ENCODE measurements at regions not wholly inside any gene's neighbourhood (a gene's known extent, or its start where the extent isn't known, plus 50 kb on each side); places are given as distances from the start of the nearest gene placed in this dataset.

GRCh38 chr3:87136066-87136596, 91.0 kb upstream of the CHMP2B start:
- ChIA-PET POLR2A (no interaction called here), CTCF (no interaction called here)
- no peaks in the 10 kb centered on the region for H3K9me3 ChIP-seq (ENCODE audit: control insufficient read depth, insufficient read depth, low read depth, low read length)
- H3K27ac ChIP-seq (ENCODE audit: extremely low read depth, low read depth, low read length): no peak overlapping the region
- H3K4me3 ChIP-seq (ENCODE audit: low read depth, low read length): no peak overlapping the region
- no peaks in the 10 kb centered on the region for H3K36me3 ChIP-seq (ENCODE audit: control insufficient read depth in 2 of 2, insufficient read depth in 1 of 2, low read length in 2 of 2)
- H3K4me1 ChIP-seq (ENCODE audit: control insufficient read depth, insufficient read depth, low read length): no peaks in the 10 kb centered on the region
- no peak for TF ChIP-seq ZNF623 (tag by site-specific recombination; IDR thresholded peaks at IDR 0.05)
- TF ChIP-seq GLI2 (tag by site-specific recombination; IDR thresholded peaks at IDR 0.05; ENCODE audit: borderline replicate concordance, low read depth): no peak
- no peak for TF ChIP-seq REST (tag by site-specific recombination; IDR thresholded peaks at IDR 0.05)
- TF ChIP-seq ZNF202 (tag by site-specific recombination; IDR thresholded peaks at IDR 0.05; ENCODE audit: borderline replicate concordance): no peak
- TF ChIP-seq SCRT2 (tag by site-specific recombination; IDR thresholded peaks at IDR 0.05): no peak
- TF ChIP-seq ZNF114 (tag by site-specific recombination; IDR thresholded peaks at IDR 0.05): no peak
- no peak for TF ChIP-seq ZNF621 (tag by site-specific recombination; IDR thresholded peaks at IDR 0.05)
- TF ChIP-seq TCF7L2 (IDR thresholded peaks at IDR 0.05; ENCODE audit: borderline replicate concordance, low read depth, low read length): no peak
- TF ChIP-seq PRDM10 (tag by site-specific recombination; IDR thresholded peaks at IDR 0.05): no peak
- no peak for TF ChIP-seq YY2 (tag by site-specific recombination; IDR thresholded peaks at IDR 0.05)
- no peak for TF ChIP-seq PRDM1 (tag by site-specific recombination; IDR thresholded peaks at IDR 0.05)
- no peak for TF ChIP-seq ZNF24 (tag by site-specific recombination; IDR thresholded peaks at IDR 0.05)
- no peak for TF ChIP-seq ZNF521 (tag by site-specific recombination; IDR thresholded peaks at IDR 0.05)
- no peak for TF ChIP-seq ZNF658 (tag by site-specific recombination; IDR thresholded peaks at IDR 0.05)
- TF ChIP-seq HOXC10 (CRISPR knock-in tag; IDR thresholded peaks at IDR 0.05): no peak
- TF ChIP-seq ZFHX2 (tag by site-specific recombination; conservative IDR thresholded peaks at IDR 0.05): no peak
- no peak for TF ChIP-seq TRIM28 (IDR thresholded peaks at IDR 0.05; ENCODE audit: borderline replicate concordance, low read length)

- Histone ChIP-seq H3K36me3 (ENCODE audit: control insufficient read depth in 2 of 2, insufficient read depth in 1 of 2, low read length in 2 of 2) (no peaks in the 10 kb centered on the region), H3K27ac (ENCODE audit: extremely low read depth, low read depth, low read length) (no peak overlapping the region), H3K9me3 (ENCODE audit: control insufficient read depth, insufficient read depth, low read depth, low read length) (no peaks in the 10 kb centered on the region), H3K4me1 (ENCODE audit: control insufficient read depth, insufficient read depth, low read length) (no peaks in the 10 kb centered on the region), H3K4me3 (ENCODE audit: low read depth, low read length) (no peak overlapping the region)
- TF ChIP-seq ZNF692 (tag by site-specific recombination; IDR thresholded peaks at IDR 0.05) (no peak), ZNF747 (tag by site-specific recombination; IDR thresholded peaks at IDR 0.05) (no peak), ZNF10 (tag by site-specific recombination; IDR thresholded peaks at IDR 0.05) (no peak), ZNF26 (tag by site-specific recombination; IDR thresholded peaks at IDR 0.05) (no peak)
- CTCF ChIA-PET: no interaction called here
- POLR2A ChIA-PET: no interaction called here
Measured at GRCh38 chr3:87135412-87135811, 91.7 kb upstream of the CHMP2B start.
